ENCODE measurements at regions not wholly inside any gene's neighbourhood (a gene's known extent, or its start where the extent isn't known, plus 50 kb on each side); places are given as distances from the start of the nearest gene placed in this dataset.

DNA sequence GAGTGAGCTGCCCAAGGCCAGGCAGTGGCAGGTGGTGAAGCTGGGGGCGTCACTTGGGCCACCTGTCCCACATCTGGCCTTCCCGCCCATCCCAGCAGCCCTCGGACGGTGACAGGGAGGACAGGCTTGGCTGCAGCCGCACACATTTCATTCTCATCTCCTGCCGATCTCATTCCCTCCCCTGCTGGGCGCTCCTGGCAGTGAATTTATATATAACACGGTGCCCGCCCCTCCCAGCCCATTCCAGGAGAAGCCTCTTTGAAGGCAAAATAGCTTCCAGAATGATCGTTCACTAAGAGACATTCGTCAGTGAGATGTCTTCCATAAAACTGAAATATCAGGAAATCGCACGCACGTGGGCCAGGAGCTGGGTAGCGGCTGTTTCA, 861.3 kb downstream of the TBC1D22A start:
- H3K4me3 ChIP-seq (ENCODE audit: low read depth, low read length): no peak overlapping the region
- no peaks in the 10 kb centered on the region for H3K27me3 ChIP-seq (ENCODE audit: control insufficient read depth, insufficient read depth, low read length)
- DNase-seq (no peak), ATAC-seq (ENCODE audit: low read depth in 2 of 2) (no peak)
- Mint-ChIP-seq H3K4me1 (no peaks in the 10 kb centered on the region), H3K36me3 (no peaks in the 10 kb centered on the region), H3K9me3 (peaks cover 0 to 2% (median 0%) of the 10 kb centered on the region in 7 donors), H3K27me3 (peaks cover 4% of the 10 kb centered on the region), H3K4me3 (no peak overlapping the region), H3K27ac (no peak overlapping the region)
- no peaks in the 10 kb centered on the region for H3K4me1 ChIP-seq (ENCODE audit: control insufficient read depth, insufficient read depth, low read length, poor library complexity, severe bottlenecking)
- H3K27ac ChIP-seq (ENCODE audit: insufficient read depth, low read length, poor library complexity, severe bottlenecking): no peak overlapping the region
- H3K36me3 ChIP-seq (ENCODE audit: control insufficient read depth, insufficient read depth, low read length): no peaks in the 10 kb centered on the region
- peaks cover 0 to under 1% of the 10 kb centered on the region in 2 experiments for H3K9me3 ChIP-seq (ENCODE audit: control insufficient read depth in 2 of 2, low read length in 2 of 2)

DNA sequence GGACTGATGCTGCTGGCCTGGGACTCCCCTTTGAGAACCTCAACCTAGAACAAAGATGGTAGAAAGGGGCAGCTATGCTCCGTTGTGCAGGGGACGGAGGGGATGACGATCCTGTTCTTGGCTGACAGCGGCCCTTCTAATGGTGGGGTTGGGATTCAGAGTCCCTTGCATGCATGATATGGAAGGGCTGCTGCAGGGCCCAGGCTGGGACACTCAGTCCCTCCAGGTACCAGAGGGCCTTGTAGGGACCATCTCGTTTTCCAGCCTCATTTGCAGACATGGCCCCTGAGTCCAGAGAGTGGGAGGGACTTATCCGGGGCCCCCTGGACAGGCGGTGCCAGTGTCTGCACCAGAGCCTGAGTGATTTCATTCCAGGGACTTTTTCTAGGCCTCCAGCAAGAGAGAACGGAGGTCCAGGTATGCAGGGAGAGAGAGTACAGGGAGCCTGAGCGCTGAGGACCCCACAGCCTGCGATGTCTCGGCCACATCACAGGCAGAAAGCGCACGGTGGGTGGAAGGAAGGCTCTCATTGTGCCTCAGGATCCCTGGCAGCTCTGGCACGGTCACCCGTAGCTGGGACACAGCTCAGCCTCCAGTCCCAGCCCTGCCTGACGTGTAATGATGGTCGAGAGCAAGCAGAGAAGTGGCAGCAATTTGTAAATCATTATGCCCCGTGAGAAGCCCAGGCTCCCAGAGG, 860.8 kb downstream of the TBC1D22A start:
- no peak overlapping the region for H3K4me3 Mint-ChIP-seq
- H3K36me3 Mint-ChIP-seq: no peaks in the 10 kb centered on the region
- Histone ChIP-seq H3K27me3 (ENCODE audit: control insufficient read depth, insufficient read depth, low read length) (no peaks in the 10 kb centered on the region), H3K9me3 (ENCODE audit: control insufficient read depth in 2 of 2, low read length in 2 of 2) (no peaks in the 10 kb centered on the region), H3K4me3 (ENCODE audit: low read depth, low read length) (no peak overlapping the region), H3K36me3 (ENCODE audit: control insufficient read depth, insufficient read depth, low read length) (no peaks in the 10 kb centered on the region), H3K4me1 (ENCODE audit: control insufficient read depth, insufficient read depth, low read length, poor library complexity, severe bottlenecking) (no peaks in the 10 kb centered on the region), H3K27ac (ENCODE audit: insufficient read depth, low read length, poor library complexity, severe bottlenecking) (no peak overlapping the region)
- H3K27ac Mint-ChIP-seq: no peak overlapping the region
- ATAC-seq (ENCODE audit: low read depth in 2 of 2) (no peak), DNase-seq (no peak)
- H3K27me3 Mint-ChIP-seq: peaks cover 4% of the 10 kb centered on the region
- peaks cover 0 to 2% (median 0%) of the 10 kb centered on the region in 7 donors for H3K9me3 Mint-ChIP-seq
- no peaks in the 10 kb centered on the region for H3K4me1 Mint-ChIP-seq

DNA sequence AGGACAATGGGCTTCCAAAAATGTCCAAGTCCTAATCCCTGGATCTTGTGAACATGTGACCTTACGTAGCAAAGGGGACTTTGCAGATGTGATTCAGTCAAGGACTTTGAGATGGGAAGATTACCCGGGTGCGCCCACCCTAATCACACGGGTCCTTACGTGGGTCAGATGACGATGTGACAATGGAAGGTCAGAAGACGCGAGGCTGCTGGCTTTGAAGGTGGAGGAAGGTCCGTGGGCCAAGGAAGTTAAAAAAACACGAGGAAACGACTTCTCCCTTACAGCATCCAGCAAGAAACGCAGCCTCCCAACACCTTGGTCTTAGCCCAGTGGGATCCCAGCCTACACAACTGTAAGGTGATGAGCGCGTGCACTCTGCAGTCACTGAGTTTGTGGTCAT, 860.1 kb downstream of the TBC1D22A start:
- Histone ChIP-seq H3K27me3 (ENCODE audit: control insufficient read depth, insufficient read depth, low read length) (no peaks in the 10 kb centered on the region), H3K36me3 (ENCODE audit: control insufficient read depth, insufficient read depth, low read length) (no peaks in the 10 kb centered on the region), H3K4me1 (ENCODE audit: control insufficient read depth, insufficient read depth, low read length, poor library complexity, severe bottlenecking) (no peaks in the 10 kb centered on the region), H3K9me3 (ENCODE audit: control insufficient read depth in 2 of 2, low read length in 2 of 2) (no peaks in the 10 kb centered on the region), H3K27ac (ENCODE audit: insufficient read depth, low read length, poor library complexity, severe bottlenecking) (no peak overlapping the region), H3K4me3 (ENCODE audit: low read depth, low read length) (no peak overlapping the region)
- Mint-ChIP-seq H3K36me3 (no peaks in the 10 kb centered on the region), H3K27ac (peak overlapping the region in 1 of 3 donors; percentile 3), H3K4me3 (no peak overlapping the region), H3K9me3 (peaks cover 0 to 2% (median 0%) of the 10 kb centered on the region in 7 donors), H3K4me1 (no peaks in the 10 kb centered on the region), H3K27me3 (peaks cover 4% of the 10 kb centered on the region)
- no peak for ATAC-seq (ENCODE audit: low read depth in 2 of 2)
- DNase-seq: no peak

DNA sequence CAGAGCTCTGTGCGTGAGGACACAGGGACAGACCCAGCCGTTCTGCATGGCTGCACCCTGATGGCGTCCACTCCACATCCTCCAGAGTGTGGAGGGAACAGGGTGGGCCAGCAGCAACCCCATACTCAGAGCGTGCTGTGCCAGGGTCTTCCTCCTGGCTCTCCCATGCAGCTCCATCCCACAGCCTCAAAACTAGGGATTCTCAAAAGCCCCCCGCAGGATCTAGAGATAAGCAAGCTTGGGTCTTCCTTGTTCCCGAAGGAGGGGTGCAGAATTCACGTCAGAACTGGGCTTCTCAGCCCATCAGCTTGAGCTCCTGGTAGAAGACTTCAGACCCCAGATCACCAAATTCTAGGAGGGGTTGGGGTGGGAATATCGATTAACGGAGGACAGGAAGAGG, 858.8 kb downstream of the TBC1D22A start:
- peaks cover 0 to 2% (median 0%) of the 10 kb centered on the region in 7 donors for H3K9me3 Mint-ChIP-seq
- no peaks in the 10 kb centered on the region for H3K4me1 ChIP-seq (ENCODE audit: control insufficient read depth, insufficient read depth, low read length, poor library complexity, severe bottlenecking)
- H3K27me3 ChIP-seq (ENCODE audit: control insufficient read depth, insufficient read depth, low read length): no peaks in the 10 kb centered on the region
- ATAC-seq (ENCODE audit: low read depth in 2 of 2) (no peak), DNase-seq (no peak)
- H3K27me3 Mint-ChIP-seq: peaks cover 4% of the 10 kb centered on the region
- H3K27ac Mint-ChIP-seq: no peak overlapping the region
- no peak overlapping the region for H3K4me3 Mint-ChIP-seq
- H3K27ac ChIP-seq (ENCODE audit: insufficient read depth, low read length, poor library complexity, severe bottlenecking): no peak overlapping the region
- H3K36me3 Mint-ChIP-seq: no peaks in the 10 kb centered on the region
- H3K9me3 ChIP-seq (ENCODE audit: control insufficient read depth in 2 of 2, low read length in 2 of 2): no peaks in the 10 kb centered on the region
- H3K4me1 Mint-ChIP-seq: no peaks in the 10 kb centered on the region
- H3K36me3 ChIP-seq (ENCODE audit: control insufficient read depth, insufficient read depth, low read length): no peaks in the 10 kb centered on the region
- H3K4me3 ChIP-seq (ENCODE audit: low read depth, low read length): no peak overlapping the region

DNA sequence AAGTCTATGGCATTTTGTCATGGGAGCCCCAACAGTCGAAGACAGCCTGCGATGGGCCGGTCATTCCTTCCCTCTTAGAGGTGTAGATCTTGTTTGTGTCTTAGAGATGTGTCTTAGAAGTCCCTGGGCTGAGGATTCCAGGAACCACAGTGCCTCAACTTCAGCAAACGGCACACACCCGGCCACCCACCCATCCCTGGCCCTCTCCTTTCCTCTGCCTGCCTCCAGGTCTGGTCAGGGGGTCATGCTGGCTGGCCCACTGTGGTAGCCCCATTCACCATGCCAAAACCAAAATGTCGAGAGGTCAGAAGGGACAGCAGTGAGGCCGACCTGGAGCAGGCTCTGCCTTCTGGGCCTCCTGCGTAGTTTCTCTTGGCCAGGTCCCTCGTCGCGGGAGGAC, 857.9 kb downstream of the TBC1D22A start:
- no peak for DNase-seq
- Mint-ChIP-seq H3K4me1 (no peaks in the 10 kb centered on the region), H3K27me3 (peaks cover 4% of the 10 kb centered on the region), H3K9me3 (peaks cover 0 to 2% (median 0%) of the 10 kb centered on the region in 7 donors), H3K36me3 (no peaks in the 10 kb centered on the region), H3K27ac (no peak overlapping the region), H3K4me3 (no peak overlapping the region)
- no peaks in the 10 kb centered on the region for H3K4me1 ChIP-seq (ENCODE audit: control insufficient read depth, insufficient read depth, low read length, poor library complexity, severe bottlenecking)
- H3K4me3 ChIP-seq (ENCODE audit: low read depth, low read length): no peak overlapping the region
- H3K36me3 ChIP-seq (ENCODE audit: control insufficient read depth, insufficient read depth, low read length): no peaks in the 10 kb centered on the region
- H3K9me3 ChIP-seq (ENCODE audit: control insufficient read depth in 2 of 2, low read length in 2 of 2): no peaks in the 10 kb centered on the region
- H3K27me3 ChIP-seq (ENCODE audit: control insufficient read depth, insufficient read depth, low read length): no peaks in the 10 kb centered on the region
- no peak for ATAC-seq (ENCODE audit: low read depth in 2 of 2)
- H3K27ac ChIP-seq (ENCODE audit: insufficient read depth, low read length, poor library complexity, severe bottlenecking): no peak overlapping the region

DNA sequence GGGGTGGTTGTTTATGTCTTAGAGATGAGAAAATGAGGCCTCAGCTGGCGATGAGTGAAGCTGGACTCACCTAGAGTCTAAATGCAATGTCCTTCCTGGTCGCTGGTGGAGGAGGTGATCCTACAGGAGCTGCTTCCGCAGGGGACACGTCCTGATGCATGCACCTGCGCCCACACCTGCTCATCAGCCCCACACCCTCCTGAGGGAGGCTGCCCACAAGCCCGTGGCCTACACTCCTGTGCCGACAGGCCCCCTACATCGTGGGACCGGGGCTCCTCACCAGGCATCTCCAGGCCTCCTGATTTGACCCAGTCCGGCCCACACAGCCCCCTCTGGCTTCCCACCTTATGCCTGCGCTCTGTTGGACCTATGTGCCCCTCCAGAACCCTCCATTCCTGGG, 857.2 kb downstream of the TBC1D22A start:
- peaks cover 4% of the 10 kb centered on the region for H3K27me3 Mint-ChIP-seq
- no peak for ATAC-seq (ENCODE audit: low read depth in 2 of 2)
- H3K4me1 Mint-ChIP-seq: no peaks in the 10 kb centered on the region
- no peak overlapping the region for H3K27ac Mint-ChIP-seq
- no peak overlapping the region for H3K27ac ChIP-seq (ENCODE audit: insufficient read depth, low read length, poor library complexity, severe bottlenecking)
- peaks cover 0 to 2% (median 0%) of the 10 kb centered on the region in 7 donors for H3K9me3 Mint-ChIP-seq
- H3K4me1 ChIP-seq (ENCODE audit: control insufficient read depth, insufficient read depth, low read length, poor library complexity, severe bottlenecking): no peaks in the 10 kb centered on the region
- no peaks in the 10 kb centered on the region for H3K36me3 Mint-ChIP-seq
- no peak for DNase-seq
- no peak overlapping the region for H3K4me3 Mint-ChIP-seq
- no peak overlapping the region for H3K4me3 ChIP-seq (ENCODE audit: low read depth, low read length)
- no peaks in the 10 kb centered on the region for H3K9me3 ChIP-seq (ENCODE audit: control insufficient read depth in 2 of 2, low read length in 2 of 2)
- H3K27me3 ChIP-seq (ENCODE audit: control insufficient read depth, insufficient read depth, low read length): no peaks in the 10 kb centered on the region
- no peaks in the 10 kb centered on the region for H3K36me3 ChIP-seq (ENCODE audit: control insufficient read depth, insufficient read depth, low read length)

DNA sequence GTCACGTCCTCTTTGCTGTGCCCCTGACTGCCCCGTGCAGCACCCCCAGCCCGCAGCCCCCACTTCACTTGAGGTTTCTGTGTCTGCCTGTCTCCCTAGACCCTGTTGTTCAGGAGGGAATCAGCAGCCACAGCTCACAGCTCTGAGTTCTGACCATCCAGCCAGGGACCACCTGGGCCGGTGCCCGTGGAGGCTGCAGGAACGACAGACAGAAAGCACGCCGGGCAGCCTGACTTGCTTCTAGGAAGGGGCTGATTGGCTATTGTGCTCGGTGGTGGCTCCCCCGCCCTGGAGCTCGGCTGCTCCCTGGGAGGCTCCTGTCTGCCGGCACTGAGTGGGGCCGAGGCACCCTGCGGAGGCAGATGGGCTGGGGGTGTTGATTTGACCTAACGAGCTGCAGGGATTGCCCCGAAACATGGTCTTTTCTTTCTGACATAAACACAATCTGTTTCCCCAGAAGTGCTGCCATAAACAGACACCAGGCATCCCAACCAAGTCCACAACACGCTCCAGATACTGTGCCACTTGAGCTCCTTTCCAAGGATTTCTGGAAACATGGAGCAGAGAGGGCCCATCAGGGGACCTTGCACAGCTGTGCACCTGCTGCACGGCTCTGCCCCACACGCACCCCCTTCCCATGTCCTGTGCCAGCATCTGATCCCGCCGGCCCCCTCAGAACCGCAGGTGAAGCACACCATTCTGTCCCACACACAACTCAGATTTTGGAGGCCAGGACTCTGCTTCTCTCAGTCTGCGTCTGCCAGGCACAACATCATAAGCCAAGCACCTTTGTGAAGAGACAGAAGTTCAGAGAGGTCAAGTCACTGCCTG, 855.9 kb downstream of the TBC1D22A start:
- Mint-ChIP-seq H3K9me3 (peaks cover 0 to 2% (median 0%) of the 10 kb centered on the region in 7 donors), H3K27me3 (peaks cover 4% of the 10 kb centered on the region), H3K27ac (no peak overlapping the region), H3K4me1 (no peaks in the 10 kb centered on the region), H3K4me3 (no peak overlapping the region), H3K36me3 (no peaks in the 10 kb centered on the region)
- H3K4me3 ChIP-seq (ENCODE audit: low read depth, low read length): no peak overlapping the region
- no peaks in the 10 kb centered on the region for H3K4me1 ChIP-seq (ENCODE audit: control insufficient read depth, insufficient read depth, low read length, poor library complexity, severe bottlenecking)
- no peak overlapping the region for H3K27ac ChIP-seq (ENCODE audit: insufficient read depth, low read length, poor library complexity, severe bottlenecking)
- no peak for ATAC-seq (ENCODE audit: low read depth in 2 of 2)
- no peaks in the 10 kb centered on the region for H3K36me3 ChIP-seq (ENCODE audit: control insufficient read depth, insufficient read depth, low read length)
- DNase-seq: no peak
- H3K9me3 ChIP-seq (ENCODE audit: control insufficient read depth in 2 of 2, low read length in 2 of 2): no peaks in the 10 kb centered on the region
- H3K27me3 ChIP-seq (ENCODE audit: control insufficient read depth, insufficient read depth, low read length): no peaks in the 10 kb centered on the region
